ENCODE measurements at regions not wholly inside any gene's neighbourhood (a gene's known extent, or its start where the extent isn't known, plus 50 kb on each side); places are given as distances from the start of the nearest gene placed in this dataset.
A peak's percentile ranks its signal among the peaks of the same experiment; 100 is the strongest.

DNA sequence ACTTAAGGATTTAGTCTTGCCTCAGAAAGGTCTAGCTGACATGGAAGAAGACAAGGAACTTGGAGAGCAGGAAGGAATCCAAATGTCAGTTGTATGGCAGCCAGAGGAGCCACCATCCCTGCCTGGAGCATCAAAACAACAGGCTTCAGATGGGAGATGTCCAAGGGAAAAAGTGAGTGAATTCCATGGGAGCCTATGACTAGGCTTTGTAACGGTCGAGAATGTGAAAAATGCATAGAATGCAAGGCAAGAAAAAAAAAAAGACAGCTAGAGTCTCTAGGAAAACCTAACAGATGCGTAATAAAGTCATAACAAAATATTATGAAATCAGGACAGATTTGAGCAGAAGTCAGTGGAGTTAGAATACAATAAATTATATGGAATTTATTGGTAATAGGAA is 183.7 kb upstream of the LSM14A start:
- BruUV-seq (replicated peaks) = no TSS peak
- Histone ChIP-seq H3K36me3 (ENCODE audit: insufficient read depth, low read length) (no peaks in the 10 kb centered on the region), H3K79me2 (ENCODE audit: insufficient read depth, low read depth, low read length) (no peaks in the 10 kb centered on the region), H3K4me3 (ENCODE audit: low read depth, low read length, poor library complexity, severe bottlenecking) (no peak overlapping the region), H3K4me2 (ENCODE audit: low read length) (no peak overlapping the region), H3K9me2 (ENCODE audit: insufficient read depth, low read length) (no peaks in the 10 kb centered on the region), H3K27ac (ENCODE audit: low read depth, low read length, poor library complexity, severe bottlenecking) (no peak overlapping the region), H4K20me1 (ENCODE audit: insufficient read depth, low read length) (no peaks in the 10 kb centered on the region), H2AFZ (ENCODE audit: low read length) (no peak overlapping the region), H3K4me1 (ENCODE audit: insufficient read depth, low read length, poor library complexity, severe bottlenecking) (no peaks in the 10 kb centered on the region), H3K9me3 (ENCODE audit: low read length) (no peaks in the 10 kb centered on the region; the same call in 1 of the 2 replicates)
- no peak for DNase-seq (ENCODE audit: low spot score)
- intact Hi-C loops (cut with micrococcal nuclease; ENCODE audit: unreplicated experiment) = no loop called here
- no peak for TF ChIP-seq EZH2phosphoT487 (IDR thresholded peaks at IDR 0.05; ENCODE audit: borderline replicate concordance, low read depth, low read length)
- TF ChIP-seq, protein P1, sequence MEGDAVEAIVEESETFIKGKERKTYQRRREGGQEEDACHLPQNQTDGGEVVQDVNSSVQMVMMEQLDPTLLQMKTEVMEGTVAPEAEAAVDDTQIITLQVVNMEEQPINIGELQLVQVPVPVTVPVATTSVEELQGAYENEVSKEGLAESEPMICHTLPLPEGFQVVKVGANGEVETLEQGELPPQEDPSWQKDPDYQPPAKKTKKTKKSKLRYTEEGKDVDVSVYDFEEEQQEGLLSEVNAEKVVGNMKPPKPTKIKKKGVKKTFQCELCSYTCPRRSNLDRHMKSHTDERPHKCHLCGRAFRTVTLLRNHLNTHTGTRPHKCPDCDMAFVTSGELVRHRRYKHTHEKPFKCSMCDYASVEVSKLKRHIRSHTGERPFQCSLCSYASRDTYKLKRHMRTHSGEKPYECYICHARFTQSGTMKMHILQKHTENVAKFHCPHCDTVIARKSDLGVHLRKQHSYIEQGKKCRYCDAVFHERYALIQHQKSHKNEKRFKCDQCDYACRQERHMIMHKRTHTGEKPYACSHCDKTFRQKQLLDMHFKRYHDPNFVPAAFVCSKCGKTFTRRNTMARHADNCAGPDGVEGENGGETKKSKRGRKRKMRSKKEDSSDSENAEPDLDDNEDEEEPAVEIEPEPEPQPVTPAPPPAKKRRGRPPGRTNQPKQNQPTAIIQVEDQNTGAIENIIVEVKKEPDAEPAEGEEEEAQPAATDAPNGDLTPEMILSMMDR (conservative IDR thresholded peaks at IDR 0.05; ENCODE audit: low read length) = no peak
- CTCF ChIA-PET (ENCODE audit: unreplicated experiment) = no interaction called here
- POLR2A ChIA-PET = interaction anchor here (0.7 kb wide), 1 partner anchor 150 kb away, joined by 3 read pairs; no protein-coding TSS in a partner anchor

DNA sequence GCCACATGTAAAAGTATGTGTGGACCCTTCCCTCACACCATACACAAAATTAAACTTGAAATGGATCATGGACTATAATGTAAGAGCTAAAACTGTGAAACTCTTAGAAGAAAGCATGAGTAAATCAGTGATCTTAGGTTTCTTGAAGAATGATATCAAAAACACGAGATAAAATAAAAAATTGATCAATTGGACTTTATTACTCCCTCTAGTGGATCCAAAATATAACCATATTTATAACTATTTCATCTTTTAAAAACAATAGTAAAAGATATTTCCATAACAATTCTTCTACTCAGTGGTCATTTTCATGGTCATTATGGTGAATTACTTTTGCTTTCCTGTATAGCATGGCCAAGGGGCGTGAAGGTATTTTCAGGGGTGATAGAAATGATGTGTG is 174.6 kb upstream of the LSM14A start:
- Histone ChIP-seq H3K4me1 (ENCODE audit: insufficient read depth, low read length, poor library complexity, severe bottlenecking) (no peaks in the 10 kb centered on the region), H3K36me3 (ENCODE audit: insufficient read depth, low read length) (no peaks in the 10 kb centered on the region), H3K27ac (ENCODE audit: low read depth, low read length, poor library complexity, severe bottlenecking) (no peak overlapping the region), H3K4me3 (ENCODE audit: low read depth, low read length, poor library complexity, severe bottlenecking) (no peak overlapping the region), H4K20me1 (ENCODE audit: insufficient read depth, low read length) (no peaks in the 10 kb centered on the region), H3K79me2 (ENCODE audit: insufficient read depth, low read depth, low read length) (no peaks in the 10 kb centered on the region), H2AFZ (ENCODE audit: low read length) (no peak overlapping the region), H3K4me2 (ENCODE audit: low read length) (no peak overlapping the region), H3K9me3 (ENCODE audit: low read length) (no peaks in the 10 kb centered on the region; the same call in 1 of the 2 replicates), H3K9me2 (ENCODE audit: insufficient read depth, low read length) (no peaks in the 10 kb centered on the region)
- intact Hi-C loops (cut with micrococcal nuclease; ENCODE audit: unreplicated experiment) = loop anchor here (1.0 kb wide), 1 partner anchor 219 kb away; no protein-coding TSS in a partner anchor
- CTCF ChIA-PET (ENCODE audit: unreplicated experiment) = no interaction called here
- TF ChIP-seq, protein P1 (conservative IDR thresholded peaks at IDR 0.05; ENCODE audit: low read length) = peak; percentile 70
- TF ChIP-seq EZH2phosphoT487 (IDR thresholded peaks at IDR 0.05; ENCODE audit: borderline replicate concordance, low read depth, low read length) = no peak
- DNase-seq (ENCODE audit: low spot score) = no peak
- no TSS peak for BruUV-seq (replicated peaks)
- POLR2A ChIA-PET = no interaction called here

DNA sequence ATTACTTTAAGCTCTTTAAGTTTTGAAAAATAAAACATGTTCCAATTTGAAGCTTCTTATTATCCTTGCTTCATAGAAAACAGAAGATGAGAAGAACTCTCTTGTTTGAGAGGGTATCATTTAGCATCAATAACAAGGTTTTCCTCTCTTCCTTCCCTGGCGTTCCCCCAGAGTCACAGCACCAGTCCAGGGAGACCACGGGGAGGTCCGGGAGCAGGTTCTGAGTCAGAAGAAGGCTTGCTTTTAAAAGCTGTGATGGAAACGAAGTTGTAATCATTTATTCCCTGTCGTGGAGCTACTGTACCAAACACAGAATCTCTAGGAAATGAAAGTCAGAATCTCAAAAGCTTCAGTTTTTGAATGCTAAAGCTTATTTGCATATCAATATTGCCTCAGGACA is 174.0 kb upstream of the LSM14A start:
- Histone ChIP-seq H3K9me2 (ENCODE audit: insufficient read depth, low read length) (no peaks in the 10 kb centered on the region), H2AFZ (ENCODE audit: low read length) (no peak overlapping the region), H3K79me2 (ENCODE audit: insufficient read depth, low read depth, low read length) (no peaks in the 10 kb centered on the region), H3K27ac (ENCODE audit: low read depth, low read length, poor library complexity, severe bottlenecking) (no peak overlapping the region), H3K4me1 (ENCODE audit: insufficient read depth, low read length, poor library complexity, severe bottlenecking) (no peaks in the 10 kb centered on the region), H4K20me1 (ENCODE audit: insufficient read depth, low read length) (no peaks in the 10 kb centered on the region), H3K36me3 (ENCODE audit: insufficient read depth, low read length) (no peaks in the 10 kb centered on the region), H3K9me3 (ENCODE audit: low read length) (no peaks in the 10 kb centered on the region), H3K4me3 (ENCODE audit: low read depth, low read length, poor library complexity, severe bottlenecking) (no peak overlapping the region), H3K4me2 (ENCODE audit: low read length) (no peak overlapping the region)
- no peak for TF ChIP-seq EZH2phosphoT487 (IDR thresholded peaks at IDR 0.05; ENCODE audit: borderline replicate concordance, low read depth, low read length)
- TF ChIP-seq, protein P1 (conservative IDR thresholded peaks at IDR 0.05; ENCODE audit: low read length) = no peak
- intact Hi-C loops (cut with micrococcal nuclease; ENCODE audit: unreplicated experiment) = loop anchor here (1.0 kb wide), 1 partner anchor 220 kb away; no protein-coding TSS in a partner anchor
- POLR2A ChIA-PET = no interaction called here
- DNase-seq (ENCODE audit: low spot score) = no peak
- BruUV-seq (replicated peaks) = no TSS peak
- CTCF ChIA-PET (ENCODE audit: unreplicated experiment) = no interaction called here

Measured in OCI-LY7 (cell line).